HepG2 (cell line): ENCODE measurements at regions not wholly inside any gene's neighbourhood (a gene's known extent, or its start where the extent isn't known, plus 50 kb on each side); places are given as distances from the start of the nearest gene placed in this dataset.

Experiments used
- ATAC-seq: fragments of 200-7000 bp; cut with Tn5 transposase; 3 replicates; pipeline ENCODE4 v1.9.1; 2020; ENCODE audit warnings: mild to moderate bottlenecking, moderate library complexity
- BruUV-seq: library from RNA; stranded (reverse); fragments of 400-500 nt; replicated peaks from 2 replicates; lab custom pipeline; 2021; lab: Mats Ljungman, UMichigan
- CTCF ChIA-PET: fragments of 300-600 bp; formaldehyde crosslinking; extraction: SDS; loops from one replicate; lab custom pipeline; 2021; ENCODE audit warnings: low total read pairs, inconsistent platforms, low intra/inter-chr PET ratio; lab: Yijun Ruan, JAX
- POLR2A ChIA-PET: fragments of 350-600 bp; sonication (Branson Sonifier 250); formaldehyde crosslinking; loops from one replicate; lab custom pipeline; 2020; ENCODE audit warnings: antibody characterized with exemption, inconsistent platforms; lab: Yijun Ruan, JAX
- DNase-seq: peaks from one replicate; pipeline ENCODE4 v3.0.0-alpha.2; 2015; ENCODE audit warnings: low spot score
- FAIRE-seq: peaks from 3 replicates; lab custom pipeline; 2011; peaks lifted over from hg19 to GRCh38; lab: Jason Lieb, UNC
- H2AFZ ChIP-seq: one replicate; pipeline ENCODE4 v1.6.1; 2011; ENCODE audit warnings: low read length, inconsistent platforms
- H3K27ac ChIP-seq: fragments of 300-600 bp; 3 replicates; pipeline ENCODE4 v1.8.0; 2011; ENCODE audit warnings: mixed run types, mild to moderate bottlenecking, mixed read lengths, low read length, inconsistent platforms; ENCODE audit not compliant: insufficient read depth; ENCODE audit errors: extremely low read length
- H3K27me3 ChIP-seq, 2 experiments: fragments of 200-600 bp in 1 of 2; 2 replicates in 1 of 2; 3 replicates in 1 of 2; pipeline versions ENCODE4 v1.6.0 to v1.8.0; 2011; ENCODE audit warnings: low read length in 2 of 2, mild to moderate bottlenecking in 2 of 2, moderate library complexity in 2 of 2, inconsistent platforms in 1 of 2; ENCODE audit not compliant: insufficient read depth in 2 of 2, control insufficient read depth in 1 of 2
- H3K36me3 ChIP-seq, 2 experiments: fragments of 200-600 bp in 1 of 2; replicated peaks in 1 of 2; 2 replicates in 1 of 2; 3 replicates in 1 of 2; pipeline versions ENCODE4 v1.5.1 to v1.8.0; 2011; ENCODE audit warnings: low read length in 2 of 2, inconsistent platforms in 1 of 2; ENCODE audit not compliant: insufficient read depth in 2 of 2, control insufficient read depth in 1 of 2
- H3K4me1 ChIP-seq: 2 replicates; pipeline ENCODE4 v1.5.1; 2012; ENCODE audit warnings: low read length, inconsistent platforms; ENCODE audit not compliant: insufficient read depth
- H3K4me2 ChIP-seq: 2 replicates; pipeline ENCODE4 v1.6.0; 2011; ENCODE audit warnings: low read depth, low read length, inconsistent platforms
- H3K4me3 ChIP-seq, 3 experiments: fragments of 200-600 bp in 1 of 3; sonication (generic), shearing (Covaris generic) in 1 of 3; replicated peaks in 1 of 3; 2 replicates each; pipeline ENCODE4 v1.5.1; 2011 to 2016; ENCODE audit warnings: low read length in 3 of 3, inconsistent platforms in 2 of 3, low read depth in 2 of 3, mild to moderate bottlenecking in 2 of 3, control low read depth in 1 of 3, mixed read lengths in 1 of 3; ENCODE audit not compliant: insufficient read depth in 1 of 3
- H3K79me2 ChIP-seq: one replicate; pipeline ENCODE4 v1.6.1; 2011; ENCODE audit warnings: low read length, inconsistent platforms; ENCODE audit not compliant: insufficient read depth
- H3K9ac ChIP-seq: 2 replicates; pipeline ENCODE4 v1.6.0; 2011; ENCODE audit warnings: mild to moderate bottlenecking, low read depth, low read length, inconsistent platforms; ENCODE audit not compliant: insufficient read depth
- H3K9me3 ChIP-seq: 2 replicates; pipeline ENCODE4 v1.5.1; 2012; ENCODE audit warnings: mild to moderate bottlenecking, low read length
- H4K20me1 ChIP-seq: 2 replicates; pipeline ENCODE4 v1.6.0; 2011; ENCODE audit warnings: inconsistent platforms, mild to moderate bottlenecking, low read length, moderate library complexity; ENCODE audit not compliant: insufficient read depth
- BHLHE40 ChIP-seq: IDR thresholded peaks from 2 replicates; pipeline ENCODE4 v1.6.1; 2011; ENCODE audit warnings: low read length, improper control_type of control experiment
- CSRNP2 ChIP-seq: sonication (generic); formaldehyde crosslinking; conservative IDR thresholded peaks from 2 replicates; pipeline ENCODE4 v1.8.0; 2022; ENCODE audit warnings: low read depth, missing genetic modification reagents
- MAFG ChIP-seq: sonication (generic); formaldehyde crosslinking; IDR thresholded peaks from 2 replicates; pipeline ENCODE4 v1.5.1; 2020; ENCODE audit warnings: mild to moderate bottlenecking, missing genetic modification reagents
- MYPOP ChIP-seq: sonication (generic); formaldehyde crosslinking; IDR thresholded peaks from 2 replicates; pipeline ENCODE4 v1.8.1; 2023; ENCODE audit warnings: mild to moderate bottlenecking, moderate library complexity, missing genetic modification reagents
- TFDP1 ChIP-seq: IDR thresholded peaks from 2 replicates; pipeline ENCODE4 v1.6.1; 2016; ENCODE audit warnings: missing compliant biosample characterization, missing genetic modification reagents, borderline replicate concordance
- ZNF317 ChIP-seq: sonication (generic); formaldehyde crosslinking; IDR thresholded peaks from 2 replicates; pipeline ENCODE4 v1.5.0; 2020; ENCODE audit warnings: mild to moderate bottlenecking, missing genetic modification reagents
- ZNF563 ChIP-seq: sonication (generic); formaldehyde crosslinking; IDR thresholded peaks from 2 replicates; pipeline ENCODE4 v1.8.0; 2022; ENCODE audit warnings: mild to moderate bottlenecking, moderate library complexity, missing genetic modification reagents
- ZNF777 ChIP-seq: sonication (generic); formaldehyde crosslinking; IDR thresholded peaks from 2 replicates; pipeline ENCODE4 v1.4.0; 2020; ENCODE audit warnings: missing genetic modification reagents
- WGBS: methylation state at CpG from one replicate; pipeline ENCODE4 v1.1.6; 2017; ENCODE audit warnings: low lambda C conversion rate; 5-methylcytosine and 5-hydroxymethylcytosine counted together
- in situ Hi-C: cut with HindIII; loops from 2 replicates; pipeline ENCODE4 v1.10.0; 2017; ENCODE audit warnings: low pct_unique_long_range_greater_than_20kb; ENCODE audit not compliant: extremely low pct_ligation_motif_present
- intact Hi-C: fragments of 100-400 bp; cut with micrococcal nuclease; formaldehyde crosslinking; loops from one replicate; pipeline ENCODE4 v1.10.0; 2022; ENCODE audit not compliant: unreplicated experiment

- H3K4me3 ChIP-seq = no peak overlapping the region
- no peaks in the 10 kb centered on the region for H4K20me1 ChIP-seq
- no peaks in the 10 kb centered on the region for H3K4me1 ChIP-seq
- ATAC-seq (no peak), FAIRE-seq (no peak), DNase-seq (no peak)
- CTCF ChIA-PET = no interaction called here
- H3K36me3 ChIP-seq = no peaks in the 10 kb centered on the region
- H3K27ac ChIP-seq = no peak overlapping the region
- POLR2A ChIA-PET = no interaction called here
- no peak overlapping the region for H3K4me2 ChIP-seq
- intact Hi-C loops = no loop called here
- no peaks in the 10 kb centered on the region for H3K79me2 ChIP-seq
- TF ChIP-seq MYPOP (no peak), ZNF777 (CRISPR knock-in tag) (no peak), MAFG (CRISPR knock-in tag) (no peak), ZNF317 (CRISPR knock-in tag) (peak; percentile 94), BHLHE40 (no peak), CSRNP2 (CRISPR knock-in tag) (no peak), ZNF563 (CRISPR knock-in tag) (no peak), TFDP1 (CRISPR knock-in tag) (no peak)
- TF ChIP-seq, all 625 proteins: peak for 1
- Histone ChIP-seq H3K9ac (no peak overlapping the region), H3K27me3 (no peaks in the 10 kb centered on the region), H3K9me3 (no peaks in the 10 kb centered on the region), H2AFZ (no peak overlapping the region)
- 0% methylated on average over 1 of the region's 1 CpG for WGBS
- in situ Hi-C loops = no loop called here
- no TSS peak for BruUV-seq
Observed at GRCh38 chr2:210922419-210922818, 366.0 kb downstream of the CPS1 start.
